ENCODE measurements at regions not wholly inside any gene's neighbourhood (a gene's known extent, or its start where the extent isn't known, plus 50 kb on each side); places are given as distances from the start of the nearest gene placed in this dataset.
"Not testable (repeated sequence)": the region's sequence is repeated elsewhere in the genome, so short reads cannot be mapped to it uniquely, and the experiment has no call there.

GRCh38 chr5:67627079-67627478 lies 430.5 kb upstream of the CD180 start:
- TF ChIP-seq CTCF (IDR thresholded peaks at IDR 0.05; ENCODE audit: poor library complexity); EZH2 (IDR thresholded peaks at IDR 0.05; ENCODE audit: borderline replicate concordance): not testable (repeated sequence)

All from hepatocyte (in vitro differentiated cells).